NCI-H146 treated with DMSO at 0.1 percent for 48 hours (cell line): ENCODE measurements at regions not wholly inside any gene's neighbourhood (a gene's known extent, or its start where the extent isn't known, plus 50 kb on each side); places are given as distances from the start of the nearest gene placed in this dataset.
"Not testable (repeated sequence)": the region's sequence is repeated elsewhere in the genome, so short reads cannot be mapped to it uniquely, and the experiment has no call there.

ENCODE experiments used
- DNase-seq: peaks from one replicate; lab custom pipeline; 2025; ENCODE audit not compliant: unreplicated experiment; lab: John Stamatoyannopoulos, UW

GRCh38 chr12:8282181-8282580 lies 54.8 kb upstream of the FAM90A1 start:
- DNase-seq = not testable (repeated sequence)

- DNase-seq = not testable (repeated sequence)
These were observed 58.3 kb upstream of the FAM90A1 start for GRCh38 chr12:8285681-8286080.

GRCh38 chr12:8291764-8292163 lies 64.3 kb upstream of the FAM90A1 start:
- DNase-seq = not testable (repeated sequence)

GRCh38 chr12:8294662-8295061 lies 67.2 kb upstream of the FAM90A1 start:
- DNase-seq = not testable (repeated sequence)

- DNase-seq = not testable (repeated sequence)
These were observed 81.2 kb upstream of the FAM90A1 start for GRCh38 chr12:8308611-8309010.

GRCh38 chr12:8315997-8316396 lies 88.6 kb upstream of the FAM90A1 start:
- not testable (repeated sequence) for DNase-seq

- DNase-seq = not testable (repeated sequence)
These were observed 90.3 kb upstream of the FAM90A1 start for GRCh38 chr12:8317675-8318074.

- DNase-seq = not testable (repeated sequence)
These were observed 92.9 kb upstream of the FAM90A1 start for GRCh38 chr12:8320251-8320730.

- DNase-seq = not testable (repeated sequence)
These were observed 93.5 kb upstream of the FAM90A1 start for GRCh38 chr12:8320791-8321370.

- DNase-seq = not testable (repeated sequence)
These were observed 97.9 kb upstream of the FAM90A1 start for GRCh38 chr12:8325145-8325839.

- not testable (repeated sequence) for DNase-seq
These were observed 101.4 kb upstream of the FAM90A1 start for GRCh38 chr12:8328835-8329234.

GRCh38 chr12:8332373-8332772 lies 105.0 kb upstream of the FAM90A1 start:
- DNase-seq = not testable (repeated sequence)

- DNase-seq = not testable (repeated sequence)
These were observed 104.7 kb upstream of the CLEC6A start for GRCh38 chr12:8351073-8351472.

GRCh38 chr12:8354741-8355140 lies 101.0 kb upstream of the CLEC6A start:
- not testable (repeated sequence) for DNase-seq

- not testable (repeated sequence) for DNase-seq
These were observed 100.2 kb upstream of the CLEC6A start for GRCh38 chr12:8355531-8355930.

- DNase-seq = not testable (repeated sequence)
These were observed 82.0 kb upstream of the CLEC6A start for GRCh38 chr12:8373744-8374143.

- not testable (repeated sequence) for DNase-seq
These were observed 80.6 kb upstream of the CLEC6A start for GRCh38 chr12:8375122-8375521.

GRCh38 chr12:8377756-8378155 lies 78.0 kb upstream of the CLEC6A start:
- DNase-seq = not testable (repeated sequence)

- not testable (repeated sequence) for DNase-seq
These were observed 73.2 kb upstream of the CLEC6A start for GRCh38 chr12:8382556-8382955.

GRCh38 chr12:8384686-8385085 lies 71.1 kb upstream of the CLEC6A start:
- not testable (repeated sequence) for DNase-seq

- DNase-seq = not testable (repeated sequence)
These were observed 70.3 kb upstream of the CLEC6A start for GRCh38 chr12:8385431-8385830.

GRCh38 chr12:8386661-8387060 lies 69.1 kb upstream of the CLEC6A start:
- not testable (repeated sequence) for DNase-seq
